ENCODE measurements at regions not wholly inside any gene's neighbourhood (a gene's known extent, or its start where the extent isn't known, plus 50 kb on each side); places are given as distances from the start of the nearest gene placed in this dataset.

GRCh38 chr4:20318909-20319277 is 67.2 kb downstream of the SLIT2 start:
- peaks cover 0 to 3% (median 3%) of the 10 kb centered on the region in 3 donors for H3K9me3 Mint-ChIP-seq
- no peak for DNase-seq
- H3K4me3 Mint-ChIP-seq = no peak overlapping the region
- no CpG with 5 or more reads among the region's 1 CpG for WGBS (ENCODE audit: insufficient coverage)
- ChIA-PET CTCF (no interaction called here), POLR2A (no interaction called here)
- Histone ChIP-seq H3K27ac (ENCODE audit: low read length) (no peak overlapping the region), H3K4me3 (ENCODE audit: control insufficient read depth in 1 of 2, extremely low read depth in 1 of 2, low read length in 1 of 2) (no peak overlapping the region), H3K4me1 (ENCODE audit: control insufficient read depth in 1 of 2, extremely low read depth in 1 of 2, insufficient read depth in 2 of 2, low read length in 2 of 2) (no peaks in the 10 kb centered on the region), H3K36me3 (ENCODE audit: control insufficient read depth in 2 of 2, extremely low read depth in 1 of 2, insufficient read depth in 1 of 2, low read length in 1 of 2) (no peaks in the 10 kb centered on the region), H3K27me3 (replicated peaks in 1 of 2; ENCODE audit: control insufficient read depth in 2 of 2, extremely low read depth in 1 of 2, insufficient read depth in 2 of 2, low read length in 1 of 2) (no peaks in the 10 kb centered on the region), H3K9me3 (no peaks in the 10 kb centered on the region)
- H3K4me1 Mint-ChIP-seq = no peaks in the 10 kb centered on the region
- H3K27ac Mint-ChIP-seq = no peak overlapping the region
- ATAC-seq (replicated peaks in 1 of 4) = no peak
- no peaks in the 10 kb centered on the region for H3K36me3 Mint-ChIP-seq
- H3K27me3 Mint-ChIP-seq = no peaks in the 10 kb centered on the region

GRCh38 chr4:20319825-20320612 is 68.3 kb downstream of the SLIT2 start:
- Mint-ChIP-seq H3K27ac (no peak overlapping the region), H3K27me3 (no peaks in the 10 kb centered on the region), H3K9me3 (peaks cover 0 to 3% (median 3%) of the 10 kb centered on the region in 3 donors), H3K4me1 (no peaks in the 10 kb centered on the region), H3K36me3 (no peaks in the 10 kb centered on the region), H3K4me3 (no peak overlapping the region)
- Histone ChIP-seq H3K4me1 (ENCODE audit: control insufficient read depth in 1 of 2, extremely low read depth in 1 of 2, insufficient read depth in 2 of 2, low read length in 2 of 2) (no peaks in the 10 kb centered on the region), H3K4me3 (ENCODE audit: control insufficient read depth in 1 of 2, extremely low read depth in 1 of 2, low read length in 1 of 2) (no peak overlapping the region), H3K9me3 (no peaks in the 10 kb centered on the region), H3K27ac (ENCODE audit: low read length) (no peak overlapping the region), H3K36me3 (ENCODE audit: control insufficient read depth in 2 of 2, extremely low read depth in 1 of 2, insufficient read depth in 1 of 2, low read length in 1 of 2) (no peaks in the 10 kb centered on the region), H3K27me3 (replicated peaks in 1 of 2; ENCODE audit: control insufficient read depth in 2 of 2, extremely low read depth in 1 of 2, insufficient read depth in 2 of 2, low read length in 1 of 2) (no peaks in the 10 kb centered on the region)
- CTCF ChIA-PET = no interaction called here
- POLR2A ChIA-PET = no interaction called here
- 100% methylated on average over 1 of the region's 6 CpGs for WGBS (ENCODE audit: insufficient coverage)
- DNase-seq (no peak), ATAC-seq (replicated peaks in 1 of 4) (no peak)

- ATAC-seq (replicated peaks in 1 of 4) (no peak), DNase-seq (no peak)
- Mint-ChIP-seq H3K27me3 (no peaks in the 10 kb centered on the region), H3K9me3 (peaks cover 0 to 4% (median 0%) of the 10 kb centered on the region in 3 donors), H3K27ac (no peak overlapping the region), H3K4me3 (no peak overlapping the region), H3K36me3 (no peaks in the 10 kb centered on the region), H3K4me1 (no peaks in the 10 kb centered on the region)
- WGBS (ENCODE audit: insufficient coverage) = 73% methylated on average over 3 of the region's 6 CpGs
- no peaks in the 10 kb centered on the region for H3K9me3 ChIP-seq
- H3K27me3 ChIP-seq (replicated peaks in 1 of 2; ENCODE audit: control insufficient read depth in 2 of 2, extremely low read depth in 1 of 2, insufficient read depth in 2 of 2, low read length in 1 of 2) = no peaks in the 10 kb centered on the region
- CTCF ChIA-PET = no interaction called here
- H3K4me3 ChIP-seq (ENCODE audit: control insufficient read depth in 1 of 2, extremely low read depth in 1 of 2, low read length in 1 of 2) = no peak overlapping the region
- POLR2A ChIA-PET = no interaction called here
- no peaks in the 10 kb centered on the region for H3K36me3 ChIP-seq (ENCODE audit: control insufficient read depth in 2 of 2, extremely low read depth in 1 of 2, insufficient read depth in 1 of 2, low read length in 1 of 2)
- no peak overlapping the region for H3K27ac ChIP-seq (ENCODE audit: low read length)
- H3K4me1 ChIP-seq (ENCODE audit: control insufficient read depth in 1 of 2, extremely low read depth in 1 of 2, insufficient read depth in 2 of 2, low read length in 2 of 2) = no peaks in the 10 kb centered on the region
These were observed 72.3 kb downstream of the SLIT2 start for GRCh38 chr4:20323991-20324390.

GRCh38 chr4:20326460-20326859 is 74.8 kb downstream of the SLIT2 start:
- Mint-ChIP-seq H3K27ac (no peak overlapping the region), H3K36me3 (no peaks in the 10 kb centered on the region), H3K27me3 (no peaks in the 10 kb centered on the region), H3K4me3 (no peak overlapping the region), H3K9me3 (peaks cover 0 to 4% (median 4%) of the 10 kb centered on the region in 3 donors), H3K4me1 (no peaks in the 10 kb centered on the region)
- Histone ChIP-seq H3K4me3 (ENCODE audit: control insufficient read depth in 1 of 2, extremely low read depth in 1 of 2, low read length in 1 of 2) (no peak overlapping the region), H3K27me3 (replicated peaks in 1 of 2; ENCODE audit: control insufficient read depth in 2 of 2, extremely low read depth in 1 of 2, insufficient read depth in 2 of 2, low read length in 1 of 2) (no peaks in the 10 kb centered on the region), H3K9me3 (no peaks in the 10 kb centered on the region), H3K36me3 (ENCODE audit: control insufficient read depth in 2 of 2, extremely low read depth in 1 of 2, insufficient read depth in 1 of 2, low read length in 1 of 2) (no peaks in the 10 kb centered on the region), H3K4me1 (ENCODE audit: control insufficient read depth in 1 of 2, extremely low read depth in 1 of 2, insufficient read depth in 2 of 2, low read length in 2 of 2) (no peaks in the 10 kb centered on the region), H3K27ac (ENCODE audit: low read length) (no peak overlapping the region)
- CTCF ChIA-PET = no interaction called here
- DNase-seq (no peak), ATAC-seq (replicated peaks in 1 of 4) (no peak)
- WGBS (ENCODE audit: insufficient coverage) = no CpG with 5 or more reads among the region's 1 CpG
- POLR2A ChIA-PET = no interaction called here

GRCh38 chr4:20326977-20327376 is 75.3 kb downstream of the SLIT2 start:
- no peaks in the 10 kb centered on the region for H3K27me3 ChIP-seq (replicated peaks in 1 of 2; ENCODE audit: control insufficient read depth in 2 of 2, extremely low read depth in 1 of 2, insufficient read depth in 2 of 2, low read length in 1 of 2)

GRCh38 chr4:20327808-20328207 is 76.1 kb downstream of the SLIT2 start:
- Histone ChIP-seq H3K4me1 (ENCODE audit: control insufficient read depth in 1 of 2, extremely low read depth in 1 of 2, insufficient read depth in 2 of 2, low read length in 2 of 2) (no peaks in the 10 kb centered on the region), H3K27ac (ENCODE audit: low read length) (no peak overlapping the region), H3K36me3 (ENCODE audit: control insufficient read depth in 2 of 2, extremely low read depth in 1 of 2, insufficient read depth in 1 of 2, low read length in 1 of 2) (no peaks in the 10 kb centered on the region), H3K9me3 (no peaks in the 10 kb centered on the region), H3K27me3 (replicated peaks in 1 of 2; ENCODE audit: control insufficient read depth in 2 of 2, extremely low read depth in 1 of 2, insufficient read depth in 2 of 2, low read length in 1 of 2) (no peaks in the 10 kb centered on the region), H3K4me3 (ENCODE audit: control insufficient read depth in 1 of 2, extremely low read depth in 1 of 2, low read length in 1 of 2) (no peak overlapping the region)
- no peak overlapping the region for H3K4me3 Mint-ChIP-seq
- ATAC-seq (replicated peaks in 1 of 4) = no peak
- no peaks in the 10 kb centered on the region for H3K36me3 Mint-ChIP-seq
- CTCF ChIA-PET = interaction anchor here in 1 of 2 donors (0.7 kb wide), 1 partner anchor 15 kb away, joined by 3 read pairs; no protein-coding TSS in a partner anchor
- POLR2A ChIA-PET = no interaction called here
- no peak overlapping the region for H3K27ac Mint-ChIP-seq
- peaks cover 0 to 7% (median 6%) of the 10 kb centered on the region in 3 donors for H3K9me3 Mint-ChIP-seq
- no peaks in the 10 kb centered on the region for H3K4me1 Mint-ChIP-seq
- no peak for DNase-seq
- WGBS (ENCODE audit: insufficient coverage) = no CpG with 5 or more reads among the region's 2 CpGs
- H3K27me3 Mint-ChIP-seq = peaks cover 0 to 5% of the 10 kb centered on the region in 2 donors

More at GRCh38 chr4:20326977-20327376, 75.3 kb downstream of the SLIT2 start:
- H3K4me1 Mint-ChIP-seq = no peaks in the 10 kb centered on the region
- ATAC-seq (replicated peaks in 1 of 4) (no peak), DNase-seq (no peak)
- no peaks in the 10 kb centered on the region for H3K36me3 ChIP-seq (ENCODE audit: control insufficient read depth in 2 of 2, extremely low read depth in 1 of 2, insufficient read depth in 1 of 2, low read length in 1 of 2)
- H3K27me3 Mint-ChIP-seq = peaks cover 0 to 2% of the 10 kb centered on the region in 2 donors
- no CpG with 5 or more reads among the region's 2 CpGs for WGBS (ENCODE audit: insufficient coverage)
- POLR2A ChIA-PET = no interaction called here
- H3K27ac ChIP-seq (ENCODE audit: low read length) = no peak overlapping the region
- H3K36me3 Mint-ChIP-seq = no peaks in the 10 kb centered on the region
- H3K9me3 Mint-ChIP-seq = peaks cover 0 to 5% (median 4%) of the 10 kb centered on the region in 3 donors
- no peak overlapping the region for H3K4me3 Mint-ChIP-seq
- H3K4me3 ChIP-seq (ENCODE audit: control insufficient read depth in 1 of 2, extremely low read depth in 1 of 2, low read length in 1 of 2) = no peak overlapping the region
- CTCF ChIA-PET = no interaction called here
- H3K27ac Mint-ChIP-seq = no peak overlapping the region
- H3K4me1 ChIP-seq (ENCODE audit: control insufficient read depth in 1 of 2, extremely low read depth in 1 of 2, insufficient read depth in 2 of 2, low read length in 2 of 2) = no peaks in the 10 kb centered on the region
- H3K9me3 ChIP-seq = no peaks in the 10 kb centered on the region

Measured in T-cell (primary cell).